ENCODE measurements at regions not wholly inside any gene's neighbourhood (a gene's known extent, or its start where the extent isn't known, plus 50 kb on each side); places are given as distances from the start of the nearest gene placed in this dataset.

DNA sequence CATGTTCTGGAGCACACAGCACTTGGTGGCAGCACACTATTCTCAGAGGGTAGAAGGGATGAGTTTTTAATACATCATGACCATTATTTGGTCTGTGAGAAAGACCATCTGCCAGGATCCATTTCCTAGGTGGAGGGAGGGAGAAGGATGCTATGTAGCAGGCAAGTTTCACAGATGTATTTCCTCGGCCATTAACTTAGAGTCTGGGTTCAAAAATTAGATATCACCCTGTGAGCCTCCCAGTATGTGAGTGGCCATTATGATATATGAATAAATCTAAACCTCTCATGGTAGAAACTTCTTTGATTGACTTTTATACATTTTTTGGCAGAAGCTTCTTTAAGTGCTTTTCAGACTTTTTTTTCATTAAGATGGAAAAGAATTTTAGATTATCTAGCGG, 133.9 kb downstream of the SREK1 start:
- TF ChIP-seq, protein P1, sequence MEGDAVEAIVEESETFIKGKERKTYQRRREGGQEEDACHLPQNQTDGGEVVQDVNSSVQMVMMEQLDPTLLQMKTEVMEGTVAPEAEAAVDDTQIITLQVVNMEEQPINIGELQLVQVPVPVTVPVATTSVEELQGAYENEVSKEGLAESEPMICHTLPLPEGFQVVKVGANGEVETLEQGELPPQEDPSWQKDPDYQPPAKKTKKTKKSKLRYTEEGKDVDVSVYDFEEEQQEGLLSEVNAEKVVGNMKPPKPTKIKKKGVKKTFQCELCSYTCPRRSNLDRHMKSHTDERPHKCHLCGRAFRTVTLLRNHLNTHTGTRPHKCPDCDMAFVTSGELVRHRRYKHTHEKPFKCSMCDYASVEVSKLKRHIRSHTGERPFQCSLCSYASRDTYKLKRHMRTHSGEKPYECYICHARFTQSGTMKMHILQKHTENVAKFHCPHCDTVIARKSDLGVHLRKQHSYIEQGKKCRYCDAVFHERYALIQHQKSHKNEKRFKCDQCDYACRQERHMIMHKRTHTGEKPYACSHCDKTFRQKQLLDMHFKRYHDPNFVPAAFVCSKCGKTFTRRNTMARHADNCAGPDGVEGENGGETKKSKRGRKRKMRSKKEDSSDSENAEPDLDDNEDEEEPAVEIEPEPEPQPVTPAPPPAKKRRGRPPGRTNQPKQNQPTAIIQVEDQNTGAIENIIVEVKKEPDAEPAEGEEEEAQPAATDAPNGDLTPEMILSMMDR (IDR thresholded peaks at IDR 0.05; ENCODE audit: low read depth, low read length, missing input control) = no peak
- TF ChIP-seq MAX (IDR thresholded peaks at IDR 0.05) (no peak), JUND (IDR thresholded peaks at IDR 0.05) (no peak), ZBTB33 (IDR thresholded peaks at IDR 0.05) (no peak), SP1 (IDR thresholded peaks at IDR 0.05) (no peak), YY1 (IDR thresholded peaks at IDR 0.05) (no peak), HNF4A (conservative IDR thresholded peaks at IDR 0.05) (no peak), RAD21 (IDR thresholded peaks at IDR 0.05) (no peak), HNF4G (IDR thresholded peaks at IDR 0.05) (no peak), FOXA1 (IDR thresholded peaks at IDR 0.05) (no peak), RXRA (IDR thresholded peaks at IDR 0.05) (no peak)

All from liver (tissue), 3 donors.